Endodermal cell (in vitro differentiated cells): ENCODE measurements at regions not wholly inside any gene's neighbourhood (a gene's known extent, or its start where the extent isn't known, plus 50 kb on each side); places are given as distances from the start of the nearest gene placed in this dataset.

Experiments used
- DNase-seq: peaks from one replicate; pipeline ENCODE4 v3.0.0-alpha.2; 2017
- H3K27ac ChIP-seq: 2 replicates; pipeline ENCODE4 v1.5.1; 2013; ENCODE audit warnings: mild to moderate bottlenecking, low read depth, low read length, moderate library complexity
- H3K27me3 ChIP-seq: 2 replicates; pipeline ENCODE4 v1.6.1; 2013; ENCODE audit warnings: mild to moderate bottlenecking, low read length, moderate library complexity; ENCODE audit not compliant: insufficient read depth, control insufficient read depth, poor library complexity, severe bottlenecking
- H3K36me3 ChIP-seq: 2 replicates; pipeline ENCODE4 v1.7.0; 2013; ENCODE audit warnings: mild to moderate bottlenecking, low read length, moderate library complexity; ENCODE audit not compliant: control insufficient read depth, insufficient read depth
- H3K4me1 ChIP-seq: one replicate; pipeline ENCODE4 v1.7.0; 2013; ENCODE audit warnings: low read length; ENCODE audit not compliant: control insufficient read depth, insufficient read depth
- H3K4me3 ChIP-seq: 2 replicates; pipeline ENCODE4 v1.5.1; 2013; ENCODE audit warnings: mild to moderate bottlenecking, low read length, moderate library complexity
- H3K9ac ChIP-seq: 2 replicates; pipeline ENCODE4 v1.6.1; 2013; ENCODE audit warnings: mild to moderate bottlenecking, low read length, moderate library complexity; ENCODE audit not compliant: poor library complexity, severe bottlenecking; ENCODE audit errors: extremely low read depth
- H3K9me3 ChIP-seq: 2 replicates; pipeline ENCODE4 v1.6.1; 2013; ENCODE audit warnings: mild to moderate bottlenecking, low read length, moderate library complexity; ENCODE audit not compliant: control insufficient read depth
- H3K27ac Mint-ChIP-seq: 2 replicates; pipeline ENCODE4 v1.8.0; 2020; ENCODE audit warnings: mixed read lengths
- H3K27me3 Mint-ChIP-seq: 2 replicates; pipeline ENCODE4 v1.8.0; 2021; ENCODE audit warnings: mild to moderate bottlenecking, mixed read lengths; ENCODE audit not compliant: insufficient read depth
- H3K36me3 Mint-ChIP-seq: 2 replicates; pipeline ENCODE4 v1.8.0; 2020; ENCODE audit warnings: low read depth, mixed read lengths
- H3K4me1 Mint-ChIP-seq: 2 replicates; pipeline ENCODE4 v1.8.0; 2020; ENCODE audit warnings: mixed read lengths
- H3K4me3 Mint-ChIP-seq: 2 replicates; pipeline ENCODE4 v1.8.0; 2020; ENCODE audit warnings: mild to moderate bottlenecking, moderate library complexity, mixed read lengths
- H3K9me3 Mint-ChIP-seq: 2 replicates; pipeline ENCODE4 v1.8.0; 2020; ENCODE audit warnings: mild to moderate bottlenecking, mixed read lengths
- CTCF ChIP-seq: fragments of 200-600 bp; sonication (generic); conservative IDR thresholded peaks from 2 replicates; pipeline ENCODE4 v1.5.0; 2021; ENCODE audit warnings: antibody characterized with exemption, mild to moderate bottlenecking
- WGBS, 2 experiments: methylation state at CpG; one replicate each; pipeline versions ENCODE4 v1.1.5 to v1.1.7; 2013; ENCODE audit warnings: missing lambda C conversion rate in 2 of 2, mixed read lengths in 1 of 2; ENCODE audit not compliant: insufficient coverage in 1 of 2, insufficient read length in 1 of 2; 5-methylcytosine and 5-hydroxymethylcytosine counted together

DNA sequence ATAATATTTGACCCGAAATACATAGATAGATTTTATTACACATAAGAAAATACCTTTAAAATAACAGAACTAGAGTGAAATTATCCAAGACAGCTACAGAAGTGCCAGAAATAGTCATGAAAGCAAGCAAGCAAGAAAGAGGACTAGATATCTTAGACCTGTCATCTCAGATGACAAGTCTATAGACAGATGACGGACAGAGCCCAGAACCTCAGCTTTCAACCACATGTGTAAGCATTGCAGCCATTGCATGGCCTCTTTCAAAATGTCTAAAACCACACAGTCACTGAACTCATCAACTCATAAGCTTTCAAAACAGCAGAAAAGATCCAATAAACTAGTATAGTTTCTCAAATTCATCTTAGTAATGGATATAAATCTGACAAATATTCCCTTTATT, 59.8 kb upstream of the FHIT start:
- H3K4me1 Mint-ChIP-seq = no peaks in the 10 kb centered on the region
- Histone ChIP-seq H3K36me3 (no peaks in the 10 kb centered on the region), H3K9me3 (no peaks in the 10 kb centered on the region), H3K27ac (no peak overlapping the region), H3K9ac (no peak overlapping the region), H3K4me1 (no peaks in the 10 kb centered on the region), H3K27me3 (no peaks in the 10 kb centered on the region), H3K4me3 (no peak overlapping the region)
- no peak overlapping the region for H3K4me3 Mint-ChIP-seq
- no peak for DNase-seq
- H3K27ac Mint-ChIP-seq = no peak overlapping the region
- H3K27me3 Mint-ChIP-seq = no peaks in the 10 kb centered on the region
- H3K9me3 Mint-ChIP-seq = no peaks in the 10 kb centered on the region
- TF ChIP-seq CTCF = no peak
- no peaks in the 10 kb centered on the region for H3K36me3 Mint-ChIP-seq
- WGBS, 2 experiments = 86 to 100% methylated on average over 1 to 2 of the region's 2 CpGs

GRCh38 chr3:61315871-61316270, 64.6 kb upstream of the FHIT start:
- Mint-ChIP-seq H3K9me3 (no peaks in the 10 kb centered on the region), H3K27ac (no peak overlapping the region), H3K4me3 (no peak overlapping the region), H3K36me3 (no peaks in the 10 kb centered on the region), H3K27me3 (no peaks in the 10 kb centered on the region), H3K4me1 (no peaks in the 10 kb centered on the region)
- H3K4me3 ChIP-seq = no peak overlapping the region
- H3K27ac ChIP-seq = no peak overlapping the region
- no peaks in the 10 kb centered on the region for H3K27me3 ChIP-seq
- WGBS, 2 experiments = 58 to 69% methylated on average over 3 of the region's 3 CpGs
- no peaks in the 10 kb centered on the region for H3K9me3 ChIP-seq
- no peak overlapping the region for H3K9ac ChIP-seq
- peak; percentile 85 for DNase-seq
- H3K36me3 ChIP-seq = no peaks in the 10 kb centered on the region
- H3K4me1 ChIP-seq = no peaks in the 10 kb centered on the region
- no peak for TF ChIP-seq CTCF

DNA sequence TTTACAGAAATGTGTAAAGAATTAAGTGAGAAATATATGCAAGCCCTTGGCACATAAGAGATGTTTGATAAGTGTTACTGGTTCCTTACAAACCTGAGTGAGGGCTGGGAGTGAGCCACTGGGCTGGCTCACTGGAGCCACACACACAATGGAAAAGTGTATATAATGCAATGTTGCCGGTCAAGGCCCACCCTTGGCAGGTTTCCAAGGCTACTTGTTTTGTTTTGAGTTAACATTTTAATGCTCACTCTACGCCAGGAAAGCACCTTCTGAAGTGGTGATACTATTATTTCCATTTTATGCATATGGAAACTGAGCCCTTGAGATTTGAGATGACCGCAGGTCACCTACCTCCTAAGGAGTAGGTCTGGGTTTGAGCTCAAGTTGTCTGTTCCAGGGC, 71.8 kb upstream of the FHIT start:
- no peak for TF ChIP-seq CTCF
- WGBS, 2 experiments = 89 to 90% methylated on average over 1 to 3 of the region's 3 CpGs
- no peaks in the 10 kb centered on the region for H3K36me3 Mint-ChIP-seq
- no peak overlapping the region for H3K4me3 Mint-ChIP-seq
- no peaks in the 10 kb centered on the region for H3K4me1 ChIP-seq
- no peak overlapping the region for H3K4me3 ChIP-seq
- no peak overlapping the region for H3K9ac ChIP-seq
- DNase-seq = no peak
- no peaks in the 10 kb centered on the region for H3K9me3 ChIP-seq
- H3K4me1 Mint-ChIP-seq = no peaks in the 10 kb centered on the region
- no peaks in the 10 kb centered on the region for H3K9me3 Mint-ChIP-seq
- H3K36me3 ChIP-seq = no peaks in the 10 kb centered on the region
- H3K27me3 ChIP-seq = no peaks in the 10 kb centered on the region
- no peak overlapping the region for H3K27ac ChIP-seq
- H3K27me3 Mint-ChIP-seq = no peaks in the 10 kb centered on the region
- no peak overlapping the region for H3K27ac Mint-ChIP-seq
